MM.1S (cell line): ENCODE measurements at regions not wholly inside any gene's neighbourhood (a gene's known extent, or its start where the extent isn't known, plus 50 kb on each side); places are given as distances from the start of the nearest gene placed in this dataset.

Experiments
- CTCF ChIP-seq: fragments of 300-600 bp; sonication (generic); IDR thresholded peaks from 2 replicates; pipeline ENCODE4 v1.5.1; 2016; ENCODE audit warnings: antibody characterized with exemption, low read length, mixed read lengths
- EZH2 ChIP-seq: fragments of 300-600 bp; sonication (generic); optimal IDR thresholded peaks from 2 replicates; pipeline ENCODE3; 2017; ENCODE audit warnings: low read depth, mild to moderate bottlenecking, antibody characterized with exemption, low read length, mixed read lengths

GRCh38 chr5:174311121-174311520, 265.6 kb downstream of the NSG2 start:
- TF ChIP-seq CTCF (no peak), EZH2 (no peak)
